ENCODE measurements at regions not wholly inside any gene's neighbourhood (a gene's known extent, or its start where the extent isn't known, plus 50 kb on each side); places are given as distances from the start of the nearest gene placed in this dataset.

GRCh38 chr20:24766143-24766527 is 182.9 kb upstream of the CST7 start:
- Histone ChIP-seq H3K27ac (ENCODE audit: low read depth, low read length) (no peak overlapping the region), H3K9ac (ENCODE audit: low read length in 5 of 5) (no peak overlapping the region), H3K27me3 (ENCODE audit: control insufficient read depth in 5 of 5, insufficient read depth in 4 of 5, low read length in 5 of 5) (peaks cover 0 to 11% (median 4%) of the 10 kb centered on the region in 5 donors), H3K9me3 (ENCODE audit: control insufficient read depth in 5 of 5, low read length in 5 of 5) (peaks cover 0 to 5% (median 0%) of the 10 kb centered on the region in 5 donors), H3K36me3 (ENCODE audit: control insufficient read depth in 5 of 5, insufficient read depth in 5 of 5, low read length in 5 of 5) (no peaks in the 10 kb centered on the region), H3K4me1 (ENCODE audit: control insufficient read depth in 5 of 5, insufficient read depth in 5 of 5, low read length in 5 of 5) (no peaks in the 10 kb centered on the region), H3K4me3 (ENCODE audit: low read depth in 1 of 5, low read length in 5 of 5) (no peak overlapping the region)

- no peak overlapping the region for H3K27ac ChIP-seq (ENCODE audit: low read depth, low read length)
- H3K9ac ChIP-seq (ENCODE audit: low read length in 5 of 5): no peak overlapping the region
- H3K9me3 ChIP-seq (ENCODE audit: control insufficient read depth in 5 of 5, low read length in 5 of 5): no peaks in the 10 kb centered on the region
- H3K4me3 ChIP-seq (ENCODE audit: low read depth in 1 of 5, low read length in 5 of 5): no peak overlapping the region
- H3K4me1 ChIP-seq (ENCODE audit: control insufficient read depth in 5 of 5, insufficient read depth in 5 of 5, low read length in 5 of 5): peaks cover 0 to 7% (median 0%) of the 10 kb centered on the region in 5 donors
- peaks cover 4 to 15% (median 5%) of the 10 kb centered on the region in 5 donors for H3K27me3 ChIP-seq (ENCODE audit: control insufficient read depth in 5 of 5, insufficient read depth in 4 of 5, low read length in 5 of 5)
- H3K36me3 ChIP-seq (ENCODE audit: control insufficient read depth in 5 of 5, insufficient read depth in 5 of 5, low read length in 5 of 5): no peaks in the 10 kb centered on the region
Observed at GRCh38 chr20:24766826-24767622, 182.0 kb upstream of the CST7 start.

- H3K27me3 ChIP-seq (ENCODE audit: control insufficient read depth in 5 of 5, insufficient read depth in 4 of 5, low read length in 5 of 5): peaks cover 4 to 17% (median 10%) of the 10 kb centered on the region in 5 donors
- no peak overlapping the region for H3K9ac ChIP-seq (ENCODE audit: low read length in 5 of 5)
- H3K36me3 ChIP-seq (ENCODE audit: control insufficient read depth in 5 of 5, insufficient read depth in 5 of 5, low read length in 5 of 5): no peaks in the 10 kb centered on the region
- H3K9me3 ChIP-seq (ENCODE audit: control insufficient read depth in 5 of 5, low read length in 5 of 5): no peaks in the 10 kb centered on the region
- H3K4me1 ChIP-seq (ENCODE audit: control insufficient read depth in 5 of 5, insufficient read depth in 5 of 5, low read length in 5 of 5): peaks cover 0 to 7% (median 0%) of the 10 kb centered on the region in 5 donors
- no peak overlapping the region for H3K4me3 ChIP-seq (ENCODE audit: low read depth in 1 of 5, low read length in 5 of 5)
- no peak overlapping the region for H3K27ac ChIP-seq (ENCODE audit: low read depth, low read length)
Observed at GRCh38 chr20:24767623-24768100, 181.4 kb upstream of the CST7 start.

- H3K36me3 ChIP-seq (ENCODE audit: control insufficient read depth in 5 of 5, insufficient read depth in 5 of 5, low read length in 5 of 5): no peaks in the 10 kb centered on the region
- H3K4me3 ChIP-seq (ENCODE audit: low read depth in 1 of 5, low read length in 5 of 5): no peak overlapping the region
- peaks cover 7 to 14% (median 13%) of the 10 kb centered on the region in 5 donors for H3K27me3 ChIP-seq (ENCODE audit: control insufficient read depth in 5 of 5, insufficient read depth in 4 of 5, low read length in 5 of 5)
- H3K4me1 ChIP-seq (ENCODE audit: control insufficient read depth in 5 of 5, insufficient read depth in 5 of 5, low read length in 5 of 5): peaks cover 0 to 7% (median 0%) of the 10 kb centered on the region in 5 donors
- H3K9me3 ChIP-seq (ENCODE audit: control insufficient read depth in 5 of 5, low read length in 5 of 5): no peaks in the 10 kb centered on the region
- no peak overlapping the region for H3K27ac ChIP-seq (ENCODE audit: low read depth, low read length)
- no peak overlapping the region for H3K9ac ChIP-seq (ENCODE audit: low read length in 5 of 5)
Observed at GRCh38 chr20:24768201-24768636, 180.8 kb upstream of the CST7 start.

- Histone ChIP-seq H3K36me3 (ENCODE audit: control insufficient read depth in 5 of 5, insufficient read depth in 5 of 5, low read length in 5 of 5) (no peaks in the 10 kb centered on the region), H3K27ac (ENCODE audit: low read depth, low read length) (no peak overlapping the region), H3K4me3 (ENCODE audit: low read depth in 1 of 5, low read length in 5 of 5) (no peak overlapping the region), H3K9ac (ENCODE audit: low read length in 5 of 5) (no peak overlapping the region), H3K27me3 (ENCODE audit: control insufficient read depth in 5 of 5, insufficient read depth in 4 of 5, low read length in 5 of 5) (peaks cover 7 to 15% (median 13%) of the 10 kb centered on the region in 5 donors), H3K9me3 (ENCODE audit: control insufficient read depth in 5 of 5, low read length in 5 of 5) (no peaks in the 10 kb centered on the region), H3K4me1 (ENCODE audit: control insufficient read depth in 5 of 5, insufficient read depth in 5 of 5, low read length in 5 of 5) (peaks cover 0 to 7% (median 0%) of the 10 kb centered on the region in 5 donors)
Observed at GRCh38 chr20:24768713-24769601, 180.1 kb upstream of the CST7 start.

- Histone ChIP-seq H3K9ac (ENCODE audit: low read length in 5 of 5) (no peak overlapping the region), H3K36me3 (ENCODE audit: control insufficient read depth in 5 of 5, insufficient read depth in 5 of 5, low read length in 5 of 5) (no peaks in the 10 kb centered on the region), H3K4me3 (ENCODE audit: low read depth in 1 of 5, low read length in 5 of 5) (no peak overlapping the region), H3K27me3 (ENCODE audit: control insufficient read depth in 5 of 5, insufficient read depth in 4 of 5, low read length in 5 of 5) (peaks cover 7 to 16% (median 11%) of the 10 kb centered on the region in 5 donors), H3K27ac (ENCODE audit: low read depth, low read length) (no peak overlapping the region), H3K9me3 (ENCODE audit: control insufficient read depth in 5 of 5, low read length in 5 of 5) (peaks cover 0 to 6% (median 2%) of the 10 kb centered on the region in 5 donors), H3K4me1 (ENCODE audit: control insufficient read depth in 5 of 5, insufficient read depth in 5 of 5, low read length in 5 of 5) (peaks cover 0 to 7% (median 0%) of the 10 kb centered on the region in 5 donors)
Observed at GRCh38 chr20:24769878-24770627, 179.0 kb upstream of the CST7 start.

- no peak overlapping the region for H3K9ac ChIP-seq (ENCODE audit: low read length in 5 of 5)
- H3K4me3 ChIP-seq (ENCODE audit: low read depth in 1 of 5, low read length in 5 of 5): no peak overlapping the region
- peaks cover 0 to 13% (median 4%) of the 10 kb centered on the region in 5 donors for H3K9me3 ChIP-seq (ENCODE audit: control insufficient read depth in 5 of 5, low read length in 5 of 5)
- peaks cover 0 to 7% (median 0%) of the 10 kb centered on the region in 5 donors for H3K4me1 ChIP-seq (ENCODE audit: control insufficient read depth in 5 of 5, insufficient read depth in 5 of 5, low read length in 5 of 5)
- H3K27me3 ChIP-seq (ENCODE audit: control insufficient read depth in 5 of 5, insufficient read depth in 4 of 5, low read length in 5 of 5): peaks cover 7 to 16% (median 11%) of the 10 kb centered on the region in 5 donors
- H3K27ac ChIP-seq (ENCODE audit: low read depth, low read length): no peak overlapping the region
- H3K36me3 ChIP-seq (ENCODE audit: control insufficient read depth in 5 of 5, insufficient read depth in 5 of 5, low read length in 5 of 5): no peaks in the 10 kb centered on the region
Observed at GRCh38 chr20:24770628-24771541, 178.2 kb upstream of the CST7 start.

GRCh38 chr20:24771542-24772061 is 177.5 kb upstream of the CST7 start:
- Histone ChIP-seq H3K4me3 (ENCODE audit: low read depth in 1 of 5, low read length in 5 of 5) (no peak overlapping the region), H3K27me3 (ENCODE audit: control insufficient read depth in 5 of 5, insufficient read depth in 4 of 5, low read length in 5 of 5) (peaks cover 8 to 16% (median 13%) of the 10 kb centered on the region in 5 donors), H3K4me1 (ENCODE audit: control insufficient read depth in 5 of 5, insufficient read depth in 5 of 5, low read length in 5 of 5) (peaks cover 0 to 7% (median 0%) of the 10 kb centered on the region in 5 donors), H3K9me3 (ENCODE audit: control insufficient read depth in 5 of 5, low read length in 5 of 5) (peaks cover 4 to 17% (median 5%) of the 10 kb centered on the region in 5 donors), H3K9ac (ENCODE audit: low read length in 5 of 5) (no peak overlapping the region), H3K27ac (ENCODE audit: low read depth, low read length) (no peak overlapping the region), H3K36me3 (ENCODE audit: control insufficient read depth in 5 of 5, insufficient read depth in 5 of 5, low read length in 5 of 5) (no peaks in the 10 kb centered on the region)
